GM19324 (cell line): ENCODE measurements at regions not wholly inside any gene's neighbourhood (a gene's known extent, or its start where the extent isn't known, plus 50 kb on each side); places are given as distances from the start of the nearest gene placed in this dataset.
"Not testable (repeated sequence)": the region's sequence is repeated elsewhere in the genome, so short reads cannot be mapped to it uniquely, and the experiment has no call there.

Experiments used
- ATAC-seq: cut with Tn5 transposase; IDR thresholded peaks from one replicate; pipeline ENCODE4 v1.9.1; 2021; ENCODE audit warnings: mild to moderate bottlenecking, moderate library complexity; ENCODE audit not compliant: unreplicated experiment, low FRiP score

DNA sequence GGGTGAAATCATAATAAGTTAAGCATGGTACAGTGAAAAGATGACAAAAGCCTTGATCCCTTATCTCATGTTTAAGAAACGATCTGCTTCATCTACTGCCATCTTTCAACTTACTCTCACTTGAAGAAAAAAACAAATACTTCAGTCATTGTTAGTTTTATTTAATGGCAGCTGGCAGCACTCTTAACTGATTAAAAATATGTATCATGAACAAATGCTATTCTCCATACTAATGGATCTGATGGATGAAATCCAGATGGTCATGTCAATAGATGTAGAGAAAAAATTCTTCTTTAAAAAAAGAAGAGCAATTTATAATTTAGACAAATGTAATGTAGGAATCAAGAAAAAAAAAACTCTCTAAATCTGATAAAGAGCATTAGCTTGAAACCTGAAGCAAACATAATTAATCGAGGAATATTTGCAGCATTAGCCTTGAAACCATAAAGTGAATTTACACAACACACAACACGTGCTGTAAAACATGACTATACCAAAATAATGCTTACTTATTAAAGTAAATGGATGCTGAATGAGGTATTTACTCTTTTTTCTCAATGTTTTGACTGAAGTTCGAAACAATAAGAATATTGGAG, 579.0 kb upstream of the ADAMTS5 start:
- ATAC-seq: no peak

- ATAC-seq: not testable (repeated sequence)
Observed at GRCh38 chr21:27542126-27542525, 575.2 kb upstream of the ADAMTS5 start.

DNA sequence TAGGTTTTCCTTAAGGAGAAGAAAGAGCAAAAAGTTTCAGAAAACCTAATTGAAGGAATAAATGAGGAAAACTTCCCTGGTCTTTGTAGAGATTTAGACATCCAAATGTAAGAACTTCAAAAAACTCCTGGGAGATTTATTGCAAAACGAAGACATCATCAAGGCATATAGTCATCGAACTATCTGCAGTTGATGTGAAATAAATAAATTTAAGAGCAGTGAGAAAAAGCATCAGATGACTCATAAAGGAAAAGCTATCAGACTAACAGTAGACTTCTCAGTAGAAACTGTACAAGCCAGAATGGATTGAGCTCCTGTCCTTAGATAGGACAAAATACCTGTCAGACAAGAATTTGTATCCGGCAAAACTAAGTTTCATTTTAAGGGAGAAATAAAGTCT, 569.4 kb upstream of the ADAMTS5 start:
- no peak for ATAC-seq

DNA sequence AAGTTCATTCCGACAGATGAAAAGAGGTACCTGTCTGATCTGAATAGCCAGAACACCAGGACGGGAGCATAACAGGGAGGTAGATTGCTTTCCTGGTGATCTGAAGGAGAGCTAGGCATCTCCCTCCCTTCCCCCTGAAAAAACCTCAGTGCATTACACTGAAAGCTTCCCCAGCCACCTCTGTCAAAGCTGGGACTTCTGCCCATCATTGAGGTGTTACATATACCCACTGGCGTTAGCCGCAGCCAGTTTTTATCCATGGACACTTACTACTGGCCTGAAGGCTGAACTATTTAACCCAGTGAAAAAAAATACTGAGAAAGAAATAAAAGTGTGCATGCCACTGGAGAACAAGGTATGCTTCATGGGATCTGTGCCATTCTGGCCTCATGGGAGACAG, 568.3 kb upstream of the ADAMTS5 start:
- no peak for ATAC-seq

DNA sequence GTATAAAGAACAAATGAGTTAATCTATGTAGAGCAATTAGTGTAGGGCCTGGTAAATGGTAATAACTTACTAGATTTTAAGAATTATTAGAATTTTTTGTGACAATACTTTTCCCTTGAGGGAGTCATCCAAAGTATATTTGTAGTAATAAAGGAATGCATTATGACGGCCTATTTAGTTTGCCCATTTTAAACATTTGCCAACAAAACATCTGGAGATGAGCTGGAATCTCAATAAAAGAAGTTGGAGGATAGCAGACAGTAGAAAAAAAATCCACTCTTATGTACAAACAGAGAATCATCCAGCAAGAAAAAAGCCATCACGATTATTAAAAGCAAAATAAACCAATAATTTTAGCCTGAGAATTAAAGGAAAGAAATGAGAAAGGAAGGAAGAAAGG, 567.3 kb upstream of the ADAMTS5 start:
- ATAC-seq: no peak

DNA sequence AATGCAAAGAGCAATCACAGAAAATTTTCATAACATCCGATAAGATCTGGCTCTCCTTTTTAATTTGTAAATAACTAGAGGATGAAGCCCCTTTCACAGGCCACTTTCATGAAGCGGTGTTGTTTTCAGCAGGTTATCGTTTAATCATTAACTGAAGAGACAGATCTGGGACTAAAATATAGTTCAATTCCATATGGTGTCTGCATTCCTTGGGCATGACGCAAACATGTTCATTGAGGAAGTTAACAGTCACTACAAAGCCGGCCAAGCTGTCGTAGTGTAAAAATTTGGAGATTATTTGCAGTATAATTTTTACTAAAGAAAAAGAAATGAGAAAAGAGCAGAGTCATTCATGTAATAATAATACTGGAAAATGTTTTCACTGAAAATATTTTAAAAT, 565.2 kb upstream of the ADAMTS5 start:
- no peak for ATAC-seq

- ATAC-seq: no peak
Observed at GRCh38 chr21:27528697-27529096, 561.8 kb upstream of the ADAMTS5 start.

DNA sequence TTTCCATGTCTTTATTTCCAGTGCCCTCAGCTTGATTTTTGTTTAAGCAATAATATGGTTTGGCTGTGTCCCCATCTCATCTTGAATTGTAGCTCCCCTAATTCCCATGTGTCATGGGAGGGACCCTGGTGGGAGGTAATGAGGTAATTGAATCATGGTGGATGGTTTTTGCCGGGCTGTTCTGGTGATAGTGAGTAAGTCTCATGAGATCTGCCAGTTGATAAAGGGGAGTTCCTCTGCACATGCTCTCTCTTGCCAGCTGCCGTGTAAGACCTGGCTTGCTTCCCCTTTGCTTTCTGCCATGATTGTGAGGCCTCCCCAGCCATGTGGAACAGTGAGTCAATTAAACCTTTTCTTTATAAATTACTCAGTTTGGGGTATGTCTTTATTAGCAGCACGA, 559.6 kb upstream of the ADAMTS5 start:
- ATAC-seq: no peak

GRCh38 chr21:27525780-27526179, 558.9 kb upstream of the ADAMTS5 start:
- no peak for ATAC-seq

DNA sequence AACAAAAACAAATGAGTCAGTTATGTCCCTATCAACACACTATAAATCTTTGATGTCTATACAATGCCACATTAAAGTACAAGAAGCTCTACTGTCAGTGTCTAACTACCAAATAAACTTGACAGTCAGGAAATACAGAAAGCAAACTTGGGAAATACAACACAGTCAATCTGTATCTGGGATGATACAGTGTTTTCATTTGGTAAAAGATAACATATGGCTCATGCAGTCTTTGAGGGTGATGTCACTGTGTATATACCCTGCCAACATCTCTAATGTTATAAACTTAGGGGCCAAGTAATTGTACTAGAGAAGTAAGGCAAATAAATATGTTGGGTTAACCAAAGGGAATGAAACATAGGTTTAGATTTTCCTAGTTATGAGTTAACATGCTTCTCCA, 552.5 kb upstream of the ADAMTS5 start:
- no peak for ATAC-seq

DNA sequence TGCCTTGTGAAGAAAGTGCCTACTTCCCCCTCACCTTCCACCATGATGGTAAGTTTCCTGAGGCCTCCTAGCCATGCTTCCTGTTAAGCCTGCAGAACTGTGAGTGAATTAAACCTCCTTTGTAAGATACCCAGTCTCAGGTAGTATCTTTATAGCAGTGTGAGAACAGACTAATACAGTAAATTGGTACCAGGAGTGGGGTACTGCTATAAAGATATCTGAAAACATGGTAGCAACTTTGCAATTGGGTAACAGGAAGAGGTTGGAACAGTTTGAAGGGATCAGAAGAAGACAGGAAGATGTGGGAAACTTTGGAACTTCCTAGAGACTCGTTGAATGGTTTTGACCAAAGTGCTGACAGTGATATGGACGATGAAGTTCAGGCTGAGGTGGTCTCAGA, 550.3 kb upstream of the ADAMTS5 start:
- ATAC-seq: not testable (repeated sequence)

DNA sequence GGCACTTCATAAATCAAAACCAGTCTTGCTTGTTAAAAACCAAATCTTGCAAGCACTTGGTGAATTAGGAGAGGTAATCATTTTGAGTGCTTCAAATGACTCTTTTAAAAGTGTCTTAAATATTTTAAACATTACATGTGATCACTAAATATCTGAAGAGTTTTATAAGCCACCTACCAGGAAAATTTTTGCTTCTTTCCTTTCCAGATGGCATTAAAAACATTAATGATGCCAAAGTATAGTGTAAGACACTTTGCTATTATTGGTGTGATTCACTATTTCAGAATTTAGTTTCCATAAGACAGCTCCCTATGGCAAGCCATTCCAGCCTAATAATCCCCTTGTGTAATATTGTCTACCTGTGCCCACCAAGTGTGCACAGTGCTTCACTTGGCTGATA, 548.8 kb upstream of the ADAMTS5 start:
- no peak for ATAC-seq

DNA sequence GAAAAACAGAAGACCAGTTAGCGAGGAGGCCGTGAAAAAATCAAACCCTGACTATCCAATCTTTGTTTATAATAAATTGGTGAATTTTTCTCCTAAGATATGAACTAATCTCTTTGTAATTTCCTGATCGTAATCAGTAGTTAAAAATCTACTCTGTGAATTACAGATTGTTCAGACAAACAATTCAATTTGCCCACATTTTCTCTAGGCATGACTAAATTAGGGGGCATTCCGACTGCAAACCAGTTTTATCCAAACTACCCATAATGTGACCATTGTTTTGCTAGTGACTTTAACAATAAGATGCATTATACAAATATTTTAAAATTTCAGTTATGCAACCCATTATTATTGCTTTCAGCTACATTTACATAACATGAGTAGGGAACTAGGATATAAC, 546.9 kb upstream of the ADAMTS5 start:
- ATAC-seq: no peak

- ATAC-seq: no peak
Observed at GRCh38 chr21:27513016-27513415, 546.1 kb upstream of the ADAMTS5 start.

DNA sequence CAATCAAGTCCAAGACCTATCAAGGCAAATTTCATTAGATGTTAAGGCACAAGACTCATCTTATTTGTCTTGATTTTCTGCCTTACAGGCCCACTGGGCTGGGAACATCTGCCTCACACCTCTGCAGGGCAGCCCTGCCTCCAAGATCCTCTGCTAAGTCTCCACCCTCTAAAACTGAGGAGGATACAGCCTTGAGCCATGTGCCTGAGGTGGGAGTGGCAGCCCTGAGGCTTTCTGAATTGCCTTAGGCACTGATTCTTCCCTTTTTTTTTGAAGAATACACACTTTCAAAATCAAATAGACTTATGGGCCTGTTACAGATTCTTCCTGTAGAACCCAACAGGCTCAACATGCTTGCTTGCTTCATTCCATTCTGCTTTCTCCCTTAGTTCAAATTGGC, 544.3 kb upstream of the ADAMTS5 start:
- ATAC-seq: no peak

DNA sequence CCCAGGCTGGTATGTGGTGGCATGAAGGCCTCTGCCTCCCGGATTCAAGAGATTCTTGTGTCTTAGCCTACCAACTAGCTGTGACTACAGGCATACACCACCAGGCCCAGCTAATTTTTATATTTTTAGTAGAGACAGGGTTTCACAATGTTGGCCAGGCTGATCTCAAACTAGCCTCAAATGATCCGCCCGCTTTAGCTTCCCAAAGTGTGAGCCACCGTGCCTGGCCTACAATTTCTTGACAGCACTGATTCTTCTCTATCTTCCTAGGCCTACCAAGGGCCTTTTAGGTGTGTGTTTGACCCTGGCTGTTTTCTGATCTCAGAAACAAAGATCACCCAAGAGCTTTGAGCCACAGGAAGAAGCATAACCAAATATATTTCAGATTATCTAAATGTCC, 540.8 kb upstream of the ADAMTS5 start:
- ATAC-seq: no peak

DNA sequence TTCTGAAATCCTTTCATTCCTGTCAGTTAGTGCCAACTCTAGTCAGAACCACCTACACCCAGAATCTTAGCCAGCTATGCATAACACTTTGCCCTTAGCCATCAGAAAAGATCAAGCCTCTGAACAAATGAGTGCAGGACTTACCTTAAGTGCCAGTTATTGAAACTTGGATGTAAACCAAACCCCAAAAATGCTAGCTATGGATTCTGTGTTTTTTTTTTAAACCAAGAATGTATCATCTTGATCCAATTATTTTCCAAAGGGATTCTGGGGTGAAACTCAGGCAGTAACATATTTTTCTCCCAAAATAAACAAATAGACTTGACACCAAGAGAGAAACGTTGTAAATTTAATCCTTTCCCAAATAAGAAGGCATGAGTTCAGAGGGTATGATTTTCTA, 538.6 kb upstream of the ADAMTS5 start:
- ATAC-seq: no peak

GRCh38 chr21:27502801-27503200, 535.9 kb upstream of the ADAMTS5 start:
- ATAC-seq: no peak

DNA sequence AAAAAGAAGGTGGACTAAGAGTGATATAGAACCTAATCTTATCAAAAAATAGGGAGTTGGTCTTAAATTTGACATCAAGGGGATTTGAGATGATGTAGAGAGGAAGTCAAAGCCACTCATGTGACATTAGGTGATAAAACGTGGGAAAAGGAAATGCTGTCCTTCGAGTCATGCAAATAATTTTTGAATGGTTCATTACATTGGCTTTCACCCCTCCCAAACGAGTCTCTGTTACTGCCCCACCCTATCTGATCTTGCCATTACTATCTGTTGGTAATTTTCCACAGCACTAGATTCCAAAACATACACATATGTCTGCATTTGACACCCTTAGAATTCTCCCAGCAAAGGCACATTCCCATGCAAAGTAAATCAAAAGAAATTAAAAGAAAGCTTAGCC, 531.1 kb upstream of the ADAMTS5 start:
- no peak for ATAC-seq

- ATAC-seq: no peak
Observed at GRCh38 chr21:27495836-27496235, 528.9 kb upstream of the ADAMTS5 start.

DNA sequence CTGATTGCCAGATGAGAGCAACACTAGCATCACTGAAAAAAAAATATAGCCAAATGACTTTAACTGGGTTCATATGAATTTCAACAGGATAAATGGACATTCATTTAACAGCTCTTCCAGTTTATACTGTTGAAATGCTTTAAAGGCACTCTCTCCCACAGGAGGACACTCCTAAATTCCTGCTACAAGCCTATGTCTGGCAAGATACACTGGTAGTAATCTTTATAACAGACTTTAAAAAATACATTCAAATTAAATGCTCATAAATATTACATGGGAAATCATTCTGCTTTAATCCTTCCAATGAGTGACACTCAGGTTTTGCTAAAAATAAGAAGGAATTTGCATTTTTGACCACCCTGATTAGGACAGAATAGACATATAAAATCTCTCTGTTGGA, 526.7 kb upstream of the ADAMTS5 start:
- no peak for ATAC-seq

DNA sequence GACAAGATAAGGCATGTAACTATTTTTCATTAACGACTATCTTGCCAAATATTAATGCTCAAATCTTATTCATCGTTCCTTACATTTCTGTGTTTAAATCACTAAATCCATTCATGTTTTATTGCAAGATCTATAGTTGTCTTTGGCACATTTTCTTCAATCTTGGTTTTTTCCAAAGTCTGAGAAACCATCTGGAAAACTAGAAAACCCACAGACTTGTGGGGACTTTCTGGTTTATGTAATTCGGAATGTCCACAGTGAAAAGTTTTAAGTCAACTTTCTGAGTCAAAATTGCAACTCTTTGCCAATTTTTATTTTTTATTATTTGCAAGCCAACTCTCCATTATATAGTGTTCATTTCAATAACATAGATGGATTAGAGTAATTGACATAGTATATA, 520.8 kb upstream of the ADAMTS5 start:
- no peak for ATAC-seq

DNA sequence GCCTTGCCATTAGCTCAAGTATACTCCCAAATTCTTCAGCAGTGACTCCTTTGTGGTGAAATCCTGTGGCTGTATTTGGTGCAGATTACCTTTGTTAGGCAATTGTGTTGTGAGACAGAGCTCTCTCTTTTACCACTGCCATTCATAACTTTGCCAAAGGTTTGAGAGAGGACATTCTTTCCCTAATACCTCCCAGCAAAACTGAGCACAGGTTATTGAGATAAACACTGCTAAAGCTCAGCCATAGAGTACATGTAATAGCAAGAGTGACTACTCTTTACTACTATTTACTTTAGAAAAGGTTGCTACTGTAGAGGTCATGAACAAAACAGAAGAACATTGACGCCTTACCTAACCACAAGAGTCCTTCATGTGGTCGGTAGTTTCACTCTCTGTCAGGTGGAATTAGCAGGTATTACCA, 514.0 kb upstream of the ADAMTS5 start:
- no peak for ATAC-seq
